ENCODE measurements at regions not wholly inside any gene's neighbourhood (a gene's known extent, or its start where the extent isn't known, plus 50 kb on each side); places are given as distances from the start of the nearest gene placed in this dataset.

DNA sequence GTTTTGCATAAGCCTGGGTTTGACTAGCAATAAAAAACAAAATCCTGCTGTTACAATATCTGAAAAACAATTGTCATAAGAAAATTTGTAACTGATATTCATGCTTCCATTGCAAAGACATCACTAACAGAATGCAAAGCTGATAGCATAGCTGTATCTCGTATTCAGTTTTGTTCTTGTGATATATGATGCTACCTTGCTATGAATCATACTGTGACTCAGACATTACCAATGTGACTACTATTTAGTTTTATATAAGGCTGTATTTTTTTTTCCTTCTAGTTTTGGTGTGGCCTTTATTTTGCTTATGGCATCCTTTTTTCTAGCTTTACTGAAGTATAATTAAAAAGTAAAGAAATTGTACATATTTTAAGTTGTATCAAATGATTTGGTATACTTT, 1381.8 kb downstream of the MRPL39 start:
- DNase-seq (ENCODE audit: low read depth in 6 of 9, low spot score in 9 of 9): no peak
- WGBS: 87% methylated on average over 1 of the region's 1 CpG
- no peaks in the 10 kb centered on the region for H3K9me3 ChIP-seq (ENCODE audit: control insufficient read depth in 2 of 2, insufficient read depth in 1 of 2, low read length in 1 of 2)
- no peaks in the 10 kb centered on the region for H3K27me3 ChIP-seq (ENCODE audit: control insufficient read depth in 2 of 2, insufficient read depth in 1 of 2, low read length in 1 of 2)
- no peaks in the 10 kb centered on the region for H3K36me3 ChIP-seq (ENCODE audit: control insufficient read depth in 2 of 2, insufficient read depth in 2 of 2, low read length in 1 of 2)
- H3K27ac ChIP-seq (ENCODE audit: low read depth in 1 of 2, low read length in 1 of 2): no peak overlapping the region
- H3K4me1 ChIP-seq (ENCODE audit: control insufficient read depth in 2 of 2, insufficient read depth in 2 of 2, low read length in 2 of 2): no peaks in the 10 kb centered on the region
- H3K4me3 ChIP-seq (ENCODE audit: low read length in 2 of 2): no peak overlapping the region

DNA sequence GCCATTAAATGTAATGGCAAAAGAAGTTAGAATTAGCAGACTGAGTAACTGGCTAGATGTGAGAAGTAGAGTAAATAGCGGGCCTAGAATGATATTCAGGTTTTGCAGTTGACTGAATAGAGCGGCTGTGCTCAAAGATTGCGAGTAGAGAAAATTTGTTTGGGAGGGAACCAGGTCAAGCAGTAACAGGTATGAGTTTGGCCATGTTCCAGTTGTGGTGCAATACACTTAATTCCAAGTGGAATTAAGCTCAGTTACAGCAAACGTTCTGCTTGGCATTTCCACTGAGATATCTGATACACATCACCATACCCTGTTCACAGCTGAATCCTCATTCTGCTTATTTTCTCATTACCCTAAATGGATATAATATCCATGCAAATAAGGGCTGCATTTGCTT, 1382.9 kb downstream of the MRPL39 start:
- DNase-seq (ENCODE audit: low read depth in 6 of 9, low spot score in 9 of 9): peak in 2 of 9 donors; percentile 2 to 9
- Histone ChIP-seq H3K27me3 (ENCODE audit: control insufficient read depth in 2 of 2, insufficient read depth in 1 of 2, low read length in 1 of 2) (no peaks in the 10 kb centered on the region), H3K36me3 (ENCODE audit: control insufficient read depth in 2 of 2, insufficient read depth in 2 of 2, low read length in 1 of 2) (no peaks in the 10 kb centered on the region), H3K9me3 (ENCODE audit: control insufficient read depth in 2 of 2, insufficient read depth in 1 of 2, low read length in 1 of 2) (no peaks in the 10 kb centered on the region), H3K4me1 (ENCODE audit: control insufficient read depth in 2 of 2, insufficient read depth in 2 of 2, low read length in 2 of 2) (no peaks in the 10 kb centered on the region), H3K4me3 (ENCODE audit: low read length in 2 of 2) (no peak overlapping the region), H3K27ac (ENCODE audit: low read depth in 1 of 2, low read length in 1 of 2) (no peak overlapping the region)
- 92% methylated on average over 4 of the region's 4 CpGs for WGBS

DNA sequence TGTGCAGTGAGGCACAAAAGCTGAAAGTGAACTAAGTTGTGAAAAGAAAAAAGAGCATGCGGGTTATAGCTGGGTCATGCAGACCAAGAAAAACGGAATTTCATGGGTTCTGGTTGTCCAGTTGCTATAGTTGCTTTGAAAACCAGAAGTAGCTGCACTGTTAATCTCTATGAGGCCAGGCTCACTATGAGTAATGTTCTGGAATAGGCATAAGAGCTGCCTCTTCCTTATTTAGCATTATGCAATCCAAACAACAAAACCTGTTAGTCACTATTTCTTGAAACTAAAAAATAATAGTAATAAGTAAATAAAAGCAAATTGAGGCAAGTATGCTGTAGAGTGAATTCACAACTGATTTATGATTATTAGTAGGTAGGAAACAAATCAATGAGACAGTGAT, 1383.7 kb downstream of the MRPL39 start:
- H3K27me3 ChIP-seq (ENCODE audit: control insufficient read depth in 2 of 2, insufficient read depth in 1 of 2, low read length in 1 of 2): no peaks in the 10 kb centered on the region
- DNase-seq (ENCODE audit: low read depth in 6 of 9, low spot score in 9 of 9): no peak
- no peak overlapping the region for H3K4me3 ChIP-seq (ENCODE audit: low read length in 2 of 2)
- no peaks in the 10 kb centered on the region for H3K36me3 ChIP-seq (ENCODE audit: control insufficient read depth in 2 of 2, insufficient read depth in 2 of 2, low read length in 1 of 2)
- H3K27ac ChIP-seq (ENCODE audit: low read depth in 1 of 2, low read length in 1 of 2): no peak overlapping the region
- H3K4me1 ChIP-seq (ENCODE audit: control insufficient read depth in 2 of 2, insufficient read depth in 2 of 2, low read length in 2 of 2): no peaks in the 10 kb centered on the region
- H3K9me3 ChIP-seq (ENCODE audit: control insufficient read depth in 2 of 2, insufficient read depth in 1 of 2, low read length in 1 of 2): no peaks in the 10 kb centered on the region
- WGBS: 92% methylated on average over 2 of the region's 2 CpGs

DNA sequence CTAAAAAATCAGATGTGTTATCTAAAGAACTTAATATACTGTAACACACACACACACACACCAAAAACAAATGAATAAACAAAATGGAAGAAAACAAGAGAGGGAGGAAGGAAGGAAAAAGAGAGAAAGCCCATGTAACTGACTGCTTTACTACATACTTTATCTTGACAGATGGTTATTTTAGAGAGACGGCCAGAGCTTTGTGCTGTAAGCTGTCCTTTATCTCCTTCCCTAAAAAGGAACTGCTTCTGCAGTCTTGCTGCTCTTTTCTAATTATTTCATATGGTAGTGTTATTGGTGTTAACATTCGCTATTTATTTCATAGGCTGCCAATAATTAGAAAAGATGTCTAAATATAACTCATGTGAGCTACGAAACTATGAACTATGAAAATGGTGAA, 1384.6 kb downstream of the MRPL39 start:
- H3K27me3 ChIP-seq (ENCODE audit: control insufficient read depth in 2 of 2, insufficient read depth in 1 of 2, low read length in 1 of 2): no peaks in the 10 kb centered on the region
- no peak overlapping the region for H3K4me3 ChIP-seq (ENCODE audit: low read length in 2 of 2)
- H3K36me3 ChIP-seq (ENCODE audit: control insufficient read depth in 2 of 2, insufficient read depth in 2 of 2, low read length in 1 of 2): no peaks in the 10 kb centered on the region
- H3K27ac ChIP-seq (ENCODE audit: low read depth in 1 of 2, low read length in 1 of 2): no peak overlapping the region
- no peak for DNase-seq (ENCODE audit: low read depth in 6 of 9, low spot score in 9 of 9)
- 93% methylated on average over 3 of the region's 3 CpGs for WGBS
- H3K9me3 ChIP-seq (ENCODE audit: control insufficient read depth in 2 of 2, insufficient read depth in 1 of 2, low read length in 1 of 2): no peaks in the 10 kb centered on the region
- H3K4me1 ChIP-seq (ENCODE audit: control insufficient read depth in 2 of 2, insufficient read depth in 2 of 2, low read length in 2 of 2): no peaks in the 10 kb centered on the region

DNA sequence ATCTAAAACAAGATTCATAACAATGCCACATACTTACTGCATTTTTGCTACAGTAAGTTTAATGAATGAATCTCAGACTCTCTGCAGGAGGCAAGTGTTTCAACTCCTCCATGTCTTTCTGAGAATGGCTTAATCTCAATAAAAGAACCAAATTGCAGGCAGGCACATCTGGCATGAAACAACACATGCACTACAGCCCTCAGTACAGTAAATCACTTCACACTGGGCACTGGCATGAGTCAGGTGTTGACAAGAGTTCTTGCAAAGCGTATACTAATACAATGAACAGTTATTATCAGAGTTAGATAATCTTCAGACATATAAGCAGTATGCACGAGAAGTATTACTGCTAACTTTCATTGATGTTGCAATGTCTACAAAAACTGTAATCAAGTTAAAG, 1386.8 kb downstream of the MRPL39 start:
- no peaks in the 10 kb centered on the region for H3K4me1 ChIP-seq (ENCODE audit: control insufficient read depth in 2 of 2, insufficient read depth in 2 of 2, low read length in 2 of 2)
- H3K4me3 ChIP-seq (ENCODE audit: low read length in 2 of 2): no peak overlapping the region
- no peaks in the 10 kb centered on the region for H3K27me3 ChIP-seq (ENCODE audit: control insufficient read depth in 2 of 2, insufficient read depth in 1 of 2, low read length in 1 of 2)
- H3K27ac ChIP-seq (ENCODE audit: low read depth in 1 of 2, low read length in 1 of 2): no peak overlapping the region
- WGBS: 94% methylated on average over 2 of the region's 2 CpGs
- no peak for DNase-seq (ENCODE audit: low read depth in 6 of 9, low spot score in 9 of 9)
- H3K9me3 ChIP-seq (ENCODE audit: control insufficient read depth in 2 of 2, insufficient read depth in 1 of 2, low read length in 1 of 2): no peaks in the 10 kb centered on the region
- H3K36me3 ChIP-seq (ENCODE audit: control insufficient read depth in 2 of 2, insufficient read depth in 2 of 2, low read length in 1 of 2): no peaks in the 10 kb centered on the region

DNA sequence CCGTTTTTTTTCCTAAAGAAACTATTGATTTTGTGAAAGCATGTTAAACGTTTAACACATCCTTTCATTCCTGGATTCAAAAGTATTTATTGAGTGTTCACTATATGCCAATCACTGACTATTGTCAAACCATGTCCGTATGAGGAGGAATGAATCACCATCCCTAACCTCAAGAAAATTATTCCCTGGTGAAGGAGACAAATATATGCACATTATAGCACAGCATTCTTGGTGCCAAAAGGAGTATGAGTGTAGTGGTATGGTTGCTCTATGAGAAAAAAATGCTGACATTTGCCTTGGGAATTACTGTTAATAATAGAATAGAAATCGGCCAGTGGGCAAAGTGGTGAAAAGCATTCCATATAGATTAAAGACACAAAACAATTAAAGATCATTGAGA, 1390.1 kb downstream of the MRPL39 start:
- DNase-seq (ENCODE audit: low read depth in 6 of 9, low spot score in 9 of 9): no peak
- Histone ChIP-seq H3K9me3 (ENCODE audit: control insufficient read depth in 2 of 2, insufficient read depth in 1 of 2, low read length in 1 of 2) (no peaks in the 10 kb centered on the region), H3K27ac (ENCODE audit: low read depth in 1 of 2, low read length in 1 of 2) (no peak overlapping the region), H3K4me3 (ENCODE audit: low read length in 2 of 2) (no peak overlapping the region), H3K27me3 (ENCODE audit: control insufficient read depth in 2 of 2, insufficient read depth in 1 of 2, low read length in 1 of 2) (no peaks in the 10 kb centered on the region), H3K4me1 (ENCODE audit: control insufficient read depth in 2 of 2, insufficient read depth in 2 of 2, low read length in 2 of 2) (no peaks in the 10 kb centered on the region), H3K36me3 (ENCODE audit: control insufficient read depth in 2 of 2, insufficient read depth in 2 of 2, low read length in 1 of 2) (no peaks in the 10 kb centered on the region)
- WGBS: 92% methylated on average over 4 of the region's 4 CpGs

DNA sequence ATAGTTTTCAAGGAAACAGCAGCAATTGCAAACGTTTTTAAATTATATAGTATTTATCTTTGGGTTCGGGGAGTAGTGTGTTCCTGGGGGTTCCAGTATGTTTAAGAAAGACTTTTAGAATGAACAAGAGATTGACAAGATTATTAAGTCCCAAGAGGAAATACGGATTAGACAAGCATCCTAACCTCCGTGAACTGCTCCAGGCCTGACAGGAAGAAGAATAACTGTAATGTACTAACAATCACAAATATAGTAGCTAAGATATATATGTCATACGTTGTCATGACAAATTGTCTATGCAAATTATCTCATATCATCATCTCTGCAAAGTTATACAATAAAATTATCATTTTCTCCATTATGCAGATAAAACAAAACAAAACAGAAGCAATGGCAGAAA, 1397.2 kb downstream of the MRPL39 start:
- WGBS: 90% methylated on average over 5 of the region's 5 CpGs

DNA sequence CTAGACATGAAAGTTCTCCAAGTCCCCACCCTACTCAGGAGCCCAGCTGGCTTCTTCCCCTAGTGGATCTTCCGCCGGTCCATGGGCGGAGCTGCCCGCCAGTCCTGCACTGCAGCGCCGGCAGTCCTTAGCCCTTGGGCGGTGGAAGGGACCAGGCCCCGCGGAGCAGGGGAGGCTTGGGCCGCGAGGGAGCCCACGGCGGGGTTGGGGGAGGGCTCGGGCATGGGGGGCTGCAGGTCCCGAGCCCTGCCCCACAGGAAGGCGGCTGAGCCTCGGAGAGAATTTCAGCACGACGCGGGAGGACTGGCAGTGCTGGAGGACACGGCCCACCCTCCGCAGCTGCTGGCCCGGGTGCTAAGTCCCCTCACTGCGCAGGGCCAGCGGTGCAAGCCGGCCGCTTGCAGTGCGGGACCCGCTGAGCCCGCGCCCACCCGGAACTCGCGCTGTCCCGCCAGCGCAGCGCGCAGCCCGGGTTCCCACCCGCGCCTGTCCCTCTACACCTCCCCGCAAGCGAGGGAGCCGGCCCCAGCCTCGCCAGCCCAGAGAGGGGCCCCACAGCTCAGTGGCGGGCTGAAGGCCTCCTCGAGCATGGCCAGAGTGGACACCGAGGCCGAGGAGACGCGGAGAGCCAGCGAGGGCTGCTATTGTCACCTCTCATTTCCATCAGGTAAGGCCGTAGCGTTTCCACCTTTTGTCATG, 1398.6 kb downstream of the MRPL39 start:
- Histone ChIP-seq H3K4me1 (ENCODE audit: control insufficient read depth in 2 of 2, insufficient read depth in 2 of 2, low read length in 2 of 2) (no peaks in the 10 kb centered on the region), H3K4me3 (ENCODE audit: low read length in 2 of 2) (no peak overlapping the region), H3K9me3 (ENCODE audit: control insufficient read depth in 2 of 2, insufficient read depth in 1 of 2, low read length in 1 of 2) (peaks cover 0 to 7% of the 10 kb centered on the region in 2 donors), H3K27ac (ENCODE audit: low read depth in 1 of 2, low read length in 1 of 2) (no peak overlapping the region), H3K27me3 (ENCODE audit: control insufficient read depth in 2 of 2, insufficient read depth in 1 of 2, low read length in 1 of 2) (no peaks in the 10 kb centered on the region), H3K36me3 (ENCODE audit: control insufficient read depth in 2 of 2, insufficient read depth in 2 of 2, low read length in 1 of 2) (no peaks in the 10 kb centered on the region)
- no peak for DNase-seq (ENCODE audit: low read depth in 6 of 9, low spot score in 9 of 9)
- WGBS: 97% methylated on average over 54 of the region's 54 CpGs

More for the DNA sequence above, 1397.2 kb downstream of the MRPL39 start:
- Histone ChIP-seq H3K27ac (ENCODE audit: low read depth in 1 of 2, low read length in 1 of 2) (no peak overlapping the region), H3K4me3 (ENCODE audit: low read length in 2 of 2) (no peak overlapping the region), H3K36me3 (ENCODE audit: control insufficient read depth in 2 of 2, insufficient read depth in 2 of 2, low read length in 1 of 2) (no peaks in the 10 kb centered on the region), H3K9me3 (ENCODE audit: control insufficient read depth in 2 of 2, insufficient read depth in 1 of 2, low read length in 1 of 2) (peaks cover 0 to 7% of the 10 kb centered on the region in 2 donors), H3K4me1 (ENCODE audit: control insufficient read depth in 2 of 2, insufficient read depth in 2 of 2, low read length in 2 of 2) (no peaks in the 10 kb centered on the region), H3K27me3 (ENCODE audit: control insufficient read depth in 2 of 2, insufficient read depth in 1 of 2, low read length in 1 of 2) (no peaks in the 10 kb centered on the region)
- no peak for DNase-seq (ENCODE audit: low read depth in 6 of 9, low spot score in 9 of 9)

DNA sequence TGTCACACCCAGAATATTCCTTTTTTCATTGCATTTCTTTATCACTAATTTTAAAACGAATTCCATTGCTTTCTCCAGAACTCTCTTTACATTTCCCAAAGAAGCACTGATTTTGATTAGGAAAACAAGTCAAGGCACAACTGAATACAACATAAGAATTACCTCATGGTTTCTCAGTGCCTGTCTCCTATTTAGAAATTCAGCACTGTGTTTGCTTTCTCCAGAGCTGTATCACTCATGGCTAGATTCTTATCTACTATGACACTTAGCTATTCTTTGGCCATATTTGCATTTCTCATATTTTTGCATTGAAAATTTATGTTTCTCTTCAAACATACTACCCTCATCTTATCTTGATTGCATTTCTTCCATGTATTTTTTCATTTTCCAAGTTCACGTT, 1402.0 kb downstream of the MRPL39 start:
- Histone ChIP-seq H3K27me3 (ENCODE audit: control insufficient read depth in 2 of 2, insufficient read depth in 1 of 2, low read length in 1 of 2) (no peaks in the 10 kb centered on the region), H3K9me3 (ENCODE audit: control insufficient read depth in 2 of 2, insufficient read depth in 1 of 2, low read length in 1 of 2) (peaks cover 0 to 7% of the 10 kb centered on the region in 2 donors), H3K36me3 (ENCODE audit: control insufficient read depth in 2 of 2, insufficient read depth in 2 of 2, low read length in 1 of 2) (no peaks in the 10 kb centered on the region), H3K4me3 (ENCODE audit: low read length in 2 of 2) (no peak overlapping the region), H3K27ac (ENCODE audit: low read depth in 1 of 2, low read length in 1 of 2) (no peak overlapping the region), H3K4me1 (ENCODE audit: control insufficient read depth in 2 of 2, insufficient read depth in 2 of 2, low read length in 2 of 2) (no peaks in the 10 kb centered on the region)
- 82% methylated on average over 2 of the region's 2 CpGs for WGBS
- DNase-seq (ENCODE audit: low read depth in 6 of 9, low spot score in 9 of 9): no peak
